SK-N-SH treated with all-trans-retinoic acid at 6 μM for 48 hours (cell line): ENCODE measurements at regions not wholly inside any gene's neighbourhood (a gene's known extent, or its start where the extent isn't known, plus 50 kb on each side); places are given as distances from the start of the nearest gene placed in this dataset.

Source experiments
- ATAC-seq: fragments of 200-7000 bp; cut with Tn5 transposase; 3 replicates; pipeline ENCODE4 v1.9.1; 2020; ENCODE audit warnings: mild to moderate bottlenecking, moderate library complexity
- ARNTL ChIP-seq: fragments of 450-650 bp; formaldehyde crosslinking; IDR thresholded peaks from 2 replicates; pipeline ENCODE4 v1.5.0; 2020; ENCODE audit warnings: low read depth, mild to moderate bottlenecking, moderate library complexity, borderline replicate concordance
- BACH2 ChIP-seq: fragments of 250-450 bp; sonication (Bioruptor Pico); IDR thresholded peaks from 2 replicates; pipeline ENCODE4 v1.9.0; 2021; ENCODE audit warnings: mild to moderate bottlenecking, borderline replicate concordance
- CSDC2 ChIP-seq: fragments of 250-450 bp; sonication (Bioruptor Pico); IDR thresholded peaks from 2 replicates; pipeline ENCODE4 v1.5.0; 2020; ENCODE audit warnings: mild to moderate bottlenecking, moderate library complexity
- ESRRG ChIP-seq: fragments of 250-450 bp; sonication (Bioruptor Pico); IDR thresholded peaks from 2 replicates; pipeline ENCODE4 v1.6.1; 2021; ENCODE audit warnings: mild to moderate bottlenecking
- GLIS3 ChIP-seq: fragments of 250-450 bp; sonication (Bioruptor Pico); IDR thresholded peaks from 2 replicates; pipeline ENCODE4 v1.5.0; 2020; ENCODE audit warnings: mild to moderate bottlenecking, moderate library complexity
- ISL1 ChIP-seq: fragments of 250-450 bp; sonication (Bioruptor Pico); IDR thresholded peaks from 2 replicates; pipeline ENCODE4 v2.1.2; 2022; ENCODE audit warnings: mild to moderate bottlenecking, moderate library complexity
- OSR1 ChIP-seq: fragments of 250-450 bp; sonication (Bioruptor Pico); IDR thresholded peaks from 2 replicates; pipeline ENCODE4 v1.8.0; 2022; ENCODE audit warnings: moderate library complexity, mild to moderate bottlenecking, inconsistent platforms
- PPARA ChIP-seq: fragments of 250-450 bp; sonication (Bioruptor Pico); IDR thresholded peaks from 2 replicates; pipeline ENCODE4 v1.5.0; 2020; ENCODE audit warnings: mild to moderate bottlenecking, borderline replicate concordance
- RARB ChIP-seq: fragments of 250-450 bp; sonication (Bioruptor Pico); IDR thresholded peaks from 2 replicates; pipeline ENCODE4 v1.8.0; 2021; ENCODE audit warnings: mild to moderate bottlenecking, moderate library complexity
- SNAI2 ChIP-seq: fragments of 250-450 bp; sonication (Bioruptor Pico); IDR thresholded peaks from 2 replicates; pipeline ENCODE4 v1.5.0; 2020; ENCODE audit warnings: mild to moderate bottlenecking, moderate library complexity
- TCF4 ChIP-seq: fragments of 250-450 bp; sonication (Bioruptor Pico); IDR thresholded peaks from 2 replicates; pipeline ENCODE4 v1.8.0; 2021; ENCODE audit warnings: mild to moderate bottlenecking, moderate library complexity, borderline replicate concordance
- TOX ChIP-seq: fragments of 250-450 bp; sonication (Bioruptor Pico); IDR thresholded peaks from 2 replicates; pipeline ENCODE4 v1.8.0; 2021; ENCODE audit warnings: mild to moderate bottlenecking, moderate library complexity, borderline replicate concordance
- ZC3H10 ChIP-seq: fragments of 250-450 bp; sonication (Bioruptor Pico); IDR thresholded peaks from 2 replicates; pipeline ENCODE4 v1.5.1; 2021; ENCODE audit warnings: mild to moderate bottlenecking, moderate library complexity
- ZNF565 ChIP-seq: fragments of 450-650 bp; formaldehyde crosslinking; conservative IDR thresholded peaks from 2 replicates; pipeline ENCODE4 v1.5.0; 2020; ENCODE audit warnings: low read depth, mild to moderate bottlenecking, moderate library complexity
- ZNF70 ChIP-seq: fragments of 450-650 bp; formaldehyde crosslinking; IDR thresholded peaks from 2 replicates; pipeline ENCODE4 v1.5.0; 2020; ENCODE audit warnings: mild to moderate bottlenecking, moderate library complexity
- ZNF8 ChIP-seq: fragments of 450-650 bp; formaldehyde crosslinking; IDR thresholded peaks from 2 replicates; pipeline ENCODE4 v1.5.0; 2020; ENCODE audit warnings: mild to moderate bottlenecking, moderate library complexity
- TF ChIP-seq, protein P1 (sequence below): fragments of 250-450 bp; sonication (Bioruptor Pico); IDR thresholded peaks from 2 replicates; pipeline ENCODE4 v1.8.0; 2020; ENCODE audit warnings: mild to moderate bottlenecking, moderate library complexity, borderline replicate concordance
- TF ChIP-seq, protein P2 (sequence below): fragments of 250-450 bp; sonication (Bioruptor Pico); IDR thresholded peaks from 2 replicates; pipeline ENCODE4 v1.5.1; 2020; ENCODE audit warnings: low read depth, mild to moderate bottlenecking, moderate library complexity
- TF ChIP-seq, protein P3 (sequence below): fragments of 250-450 bp; sonication (Bioruptor Pico); IDR thresholded peaks from 2 replicates; pipeline ENCODE4 v1.5.1; 2021; ENCODE audit warnings: mild to moderate bottlenecking, moderate library complexity
- TF ChIP-seq, protein P4 (sequence below): fragments of 250-450 bp; sonication (Bioruptor Pico); IDR thresholded peaks from 2 replicates; pipeline ENCODE4 v1.5.0; 2020; ENCODE audit warnings: mild to moderate bottlenecking, moderate library complexity

DNA sequence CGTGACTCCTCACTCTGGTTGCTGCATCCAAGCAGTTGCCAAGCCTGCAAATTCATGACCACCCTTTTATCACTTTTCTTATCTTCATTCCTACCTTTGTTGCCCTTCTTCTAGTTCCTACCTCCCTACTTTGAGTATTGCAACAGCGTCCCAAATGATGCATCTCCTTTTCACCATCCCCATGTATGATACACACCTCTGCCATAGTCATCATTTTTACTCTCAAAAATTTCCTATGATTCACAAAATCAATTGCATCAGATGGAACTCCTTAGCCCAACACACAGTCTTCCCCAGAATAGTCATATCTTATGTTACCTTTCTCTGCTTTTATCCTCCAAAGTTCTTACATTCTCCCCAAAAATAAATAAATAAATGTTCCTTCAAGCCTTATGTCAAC, 262.6 kb downstream of the TBL1XR1 start (continued):
- TF ChIP-seq, protein P1, sequence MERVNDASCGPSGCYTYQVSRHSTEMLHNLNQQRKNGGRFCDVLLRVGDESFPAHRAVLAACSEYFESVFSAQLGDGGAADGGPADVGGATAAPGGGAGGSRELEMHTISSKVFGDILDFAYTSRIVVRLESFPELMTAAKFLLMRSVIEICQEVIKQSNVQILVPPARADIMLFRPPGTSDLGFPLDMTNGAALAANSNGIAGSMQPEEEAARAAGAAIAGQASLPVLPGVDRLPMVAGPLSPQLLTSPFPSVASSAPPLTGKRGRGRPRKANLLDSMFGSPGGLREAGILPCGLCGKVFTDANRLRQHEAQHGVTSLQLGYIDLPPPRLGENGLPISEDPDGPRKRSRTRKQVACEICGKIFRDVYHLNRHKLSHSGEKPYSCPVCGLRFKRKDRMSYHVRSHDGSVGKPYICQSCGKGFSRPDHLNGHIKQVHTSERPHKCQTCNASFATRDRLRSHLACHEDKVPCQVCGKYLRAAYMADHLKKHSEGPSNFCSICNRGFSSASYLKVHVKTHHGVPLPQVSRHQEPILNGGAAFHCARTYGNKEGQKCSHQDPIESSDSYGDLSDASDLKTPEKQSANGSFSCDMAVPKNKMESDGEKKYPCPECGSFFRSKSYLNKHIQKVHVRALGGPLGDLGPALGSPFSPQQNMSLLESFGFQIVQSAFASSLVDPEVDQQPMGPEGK (CRISPR knock-in tag) = no peak
- TF ChIP-seq SNAI2 (CRISPR knock-in tag) (no peak), RARB (CRISPR knock-in tag) (no peak)
- TF ChIP-seq, all 23 proteins: peak for 0

DNA sequence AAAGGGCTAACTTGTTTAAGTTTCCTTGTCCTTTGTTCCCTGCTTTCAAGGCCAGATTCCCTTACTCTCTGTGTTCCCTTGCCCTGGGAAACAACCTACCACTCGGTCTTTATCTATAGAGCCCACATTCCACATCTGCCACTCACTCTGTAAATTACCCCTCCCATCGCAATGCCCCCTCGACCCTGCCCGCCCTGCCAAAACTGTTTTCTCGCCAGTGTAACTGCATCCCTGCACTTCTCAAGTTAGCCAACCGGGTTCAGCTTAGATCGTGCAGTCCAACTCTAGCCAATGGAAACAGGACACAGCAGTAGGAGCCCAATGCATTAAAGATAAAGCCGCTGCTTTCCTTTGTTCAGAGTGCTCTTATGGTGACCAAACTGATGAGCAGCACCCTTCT, 263.6 kb downstream of the TBL1XR1 start:
- TF ChIP-seq TOX (CRISPR knock-in tag) = no peak
- no peak for TF ChIP-seq TCF4
- TF ChIP-seq ISL1 (CRISPR knock-in tag) = no peak
- TF ChIP-seq BACH2 = no peak
- TF ChIP-seq ZNF70 (CRISPR knock-in tag) = no peak
- no peak for TF ChIP-seq ZC3H10 (CRISPR knock-in tag)
- TF ChIP-seq CSDC2 (CRISPR knock-in tag) = no peak
- no peak for TF ChIP-seq OSR1 (CRISPR knock-in tag)
- TF ChIP-seq PPARA (CRISPR knock-in tag) = no peak
- TF ChIP-seq, protein P1 (CRISPR knock-in tag) = no peak
- TF ChIP-seq, protein P2, sequence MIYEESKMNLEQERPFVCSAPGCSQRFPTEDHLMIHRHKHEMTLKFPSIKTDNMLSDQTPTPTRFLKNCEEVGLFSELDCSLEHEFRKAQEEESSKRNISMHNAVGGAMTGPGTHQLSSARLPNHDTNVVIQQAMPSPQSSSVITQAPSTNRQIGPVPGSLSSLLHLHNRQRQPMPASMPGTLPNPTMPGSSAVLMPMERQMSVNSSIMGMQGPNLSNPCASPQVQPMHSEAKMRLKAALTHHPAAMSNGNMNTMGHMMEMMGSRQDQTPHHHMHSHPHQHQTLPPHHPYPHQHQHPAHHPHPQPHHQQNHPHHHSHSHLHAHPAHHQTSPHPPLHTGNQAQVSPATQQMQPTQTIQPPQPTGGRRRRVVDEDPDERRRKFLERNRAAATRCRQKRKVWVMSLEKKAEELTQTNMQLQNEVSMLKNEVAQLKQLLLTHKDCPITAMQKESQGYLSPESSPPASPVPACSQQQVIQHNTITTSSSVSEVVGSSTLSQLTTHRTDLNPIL (CRISPR knock-in tag) = no peak
- TF ChIP-seq, protein P3, sequence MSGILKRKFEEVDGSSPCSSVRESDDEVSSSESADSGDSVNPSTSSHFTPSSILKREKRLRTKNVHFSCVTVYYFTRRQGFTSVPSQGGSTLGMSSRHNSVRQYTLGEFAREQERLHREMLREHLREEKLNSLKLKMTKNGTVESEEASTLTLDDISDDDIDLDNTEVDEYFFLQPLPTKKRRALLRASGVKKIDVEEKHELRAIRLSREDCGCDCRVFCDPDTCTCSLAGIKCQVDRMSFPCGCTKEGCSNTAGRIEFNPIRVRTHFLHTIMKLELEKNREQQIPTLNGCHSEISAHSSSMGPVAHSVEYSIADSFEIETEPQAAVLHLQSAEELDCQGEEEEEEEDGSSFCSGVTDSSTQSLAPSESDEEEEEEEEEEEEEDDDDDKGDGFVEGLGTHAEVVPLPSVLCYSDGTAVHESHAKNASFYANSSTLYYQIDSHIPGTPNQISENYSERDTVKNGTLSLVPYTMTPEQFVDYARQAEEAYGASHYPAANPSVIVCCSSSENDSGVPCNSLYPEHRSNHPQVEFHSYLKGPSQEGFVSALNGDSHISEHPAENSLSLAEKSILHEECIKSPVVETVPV = no peak
- TF ChIP-seq GLIS3 (CRISPR knock-in tag) = no peak
- TF ChIP-seq ARNTL (CRISPR knock-in tag) = no peak
- no peak for TF ChIP-seq ZNF565 (CRISPR knock-in tag)
- TF ChIP-seq ZNF8 = no peak
- TF ChIP-seq, all 23 proteins: peak for 0
- no peak for ATAC-seq

DNA sequence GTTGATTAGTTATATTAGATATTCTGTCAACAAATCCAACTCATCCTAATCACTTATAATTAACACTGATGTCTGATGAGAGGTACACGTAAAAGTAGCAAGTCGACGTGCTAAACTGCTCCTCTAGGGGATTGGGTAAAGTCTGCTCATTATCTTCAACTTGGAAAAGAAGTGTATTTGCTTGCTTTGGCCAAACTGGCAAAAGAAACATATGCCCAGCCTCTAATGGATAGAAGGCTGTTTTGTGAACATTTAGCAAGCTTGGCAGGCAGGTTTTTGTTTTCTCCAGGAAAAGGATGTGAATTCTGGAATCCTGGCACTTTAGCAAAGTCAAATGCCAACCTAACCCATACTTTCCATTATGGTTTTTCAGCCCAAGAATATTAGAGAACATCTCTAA, 264.8 kb downstream of the TBL1XR1 start:
- TF ChIP-seq, protein P4, sequence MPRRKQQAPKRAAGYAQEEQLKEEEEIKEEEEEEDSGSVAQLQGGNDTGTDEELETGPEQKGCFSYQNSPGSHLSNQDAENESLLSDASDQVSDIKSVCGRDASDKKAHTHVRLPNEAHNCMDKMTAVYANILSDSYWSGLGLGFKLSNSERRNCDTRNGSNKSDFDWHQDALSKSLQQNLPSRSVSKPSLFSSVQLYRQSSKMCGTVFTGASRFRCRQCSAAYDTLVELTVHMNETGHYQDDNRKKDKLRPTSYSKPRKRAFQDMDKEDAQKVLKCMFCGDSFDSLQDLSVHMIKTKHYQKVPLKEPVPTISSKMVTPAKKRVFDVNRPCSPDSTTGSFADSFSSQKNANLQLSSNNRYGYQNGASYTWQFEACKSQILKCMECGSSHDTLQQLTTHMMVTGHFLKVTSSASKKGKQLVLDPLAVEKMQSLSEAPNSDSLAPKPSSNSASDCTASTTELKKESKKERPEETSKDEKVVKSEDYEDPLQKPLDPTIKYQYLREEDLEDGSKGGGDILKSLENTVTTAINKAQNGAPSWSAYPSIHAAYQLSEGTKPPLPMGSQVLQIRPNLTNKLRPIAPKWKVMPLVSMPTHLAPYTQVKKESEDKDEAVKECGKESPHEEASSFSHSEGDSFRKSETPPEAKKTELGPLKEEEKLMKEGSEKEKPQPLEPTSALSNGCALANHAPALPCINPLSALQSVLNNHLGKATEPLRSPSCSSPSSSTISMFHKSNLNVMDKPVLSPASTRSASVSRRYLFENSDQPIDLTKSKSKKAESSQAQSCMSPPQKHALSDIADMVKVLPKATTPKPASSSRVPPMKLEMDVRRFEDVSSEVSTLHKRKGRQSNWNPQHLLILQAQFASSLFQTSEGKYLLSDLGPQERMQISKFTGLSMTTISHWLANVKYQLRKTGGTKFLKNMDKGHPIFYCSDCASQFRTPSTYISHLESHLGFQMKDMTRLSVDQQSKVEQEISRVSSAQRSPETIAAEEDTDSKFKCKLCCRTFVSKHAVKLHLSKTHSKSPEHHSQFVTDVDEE (CRISPR knock-in tag) = no peak
- no peak for TF ChIP-seq ISL1 (CRISPR knock-in tag)
- TF ChIP-seq ESRRG (CRISPR knock-in tag) = no peak
- no peak for TF ChIP-seq RARB (CRISPR knock-in tag)

DNA sequence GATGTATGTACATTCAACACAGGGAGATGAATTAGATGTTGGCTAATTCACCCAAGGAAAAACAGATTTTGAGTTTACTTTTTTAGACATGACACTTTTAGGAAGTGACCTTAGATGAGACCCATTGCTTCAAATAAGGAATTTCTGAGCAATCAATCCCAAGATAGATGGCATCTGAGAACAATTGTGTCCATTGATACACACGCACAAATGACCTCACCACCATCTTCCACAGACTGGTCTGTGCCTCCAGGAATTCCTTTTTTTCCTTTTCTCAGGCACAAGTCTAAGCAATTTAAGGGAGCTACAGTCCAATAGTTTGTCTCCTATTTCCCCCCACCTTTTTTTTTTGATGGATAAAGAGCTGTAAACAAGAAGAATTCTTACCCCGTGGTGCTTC, 265.3 kb downstream of the TBL1XR1 start:
- TF ChIP-seq CSDC2 (CRISPR knock-in tag) (no peak), BACH2 (no peak)
- TF ChIP-seq, protein P3 = no peak
- no peak for ATAC-seq

More for the DNA sequence above, 264.8 kb downstream of the TBL1XR1 start:
- no peak for ATAC-seq
